Central memory CD4-positive, alpha-beta T cell (primary cell): ENCODE measurements at regions not wholly inside any gene's neighbourhood (a gene's known extent, or its start where the extent isn't known, plus 50 kb on each side); places are given as distances from the start of the nearest gene placed in this dataset.

Source experiments
- DNase-seq: peaks from one replicate; pipeline ENCODE4 v3.0.0; 2022

- DNase-seq = no peak
Observed at GRCh38 chr5:138664276-138664943, 88.8 kb upstream of the CTNNA1 start.

GRCh38 chr5:138663561-138663960 lies 88.4 kb upstream of the HSPA9 start:
- no peak for DNase-seq

GRCh38 chr5:138663009-138663408 lies 87.8 kb upstream of the HSPA9 start:
- DNase-seq = peak; percentile 67

GRCh38 chr5:138662599-138662998 lies 87.4 kb upstream of the HSPA9 start:
- DNase-seq = no peak

- DNase-seq = no peak
Observed at GRCh38 chr5:138661991-138662434, 86.8 kb upstream of the HSPA9 start.

- DNase-seq = no peak
Observed at GRCh38 chr5:138661291-138661960, 86.2 kb upstream of the HSPA9 start.

GRCh38 chr5:138660051-138660572 lies 84.9 kb upstream of the HSPA9 start:
- no peak for DNase-seq

GRCh38 chr5:138659561-138659960 lies 84.4 kb upstream of the HSPA9 start:
- no peak for DNase-seq

GRCh38 chr5:138659121-138659520 lies 83.9 kb upstream of the HSPA9 start:
- no peak for DNase-seq

- no peak for DNase-seq
Observed at GRCh38 chr5:138658676-138659075, 83.5 kb upstream of the HSPA9 start.

- DNase-seq = no peak
Observed at GRCh38 chr5:138657360-138657759, 82.2 kb upstream of the HSPA9 start.

GRCh38 chr5:138656916-138657315 lies 81.7 kb upstream of the HSPA9 start:
- DNase-seq = no peak

GRCh38 chr5:138655530-138656190 lies 80.5 kb upstream of the HSPA9 start:
- no peak for DNase-seq

GRCh38 chr5:138654281-138654867 lies 79.2 kb upstream of the HSPA9 start:
- DNase-seq = peak; percentile 82

- no peak for DNase-seq
Observed at GRCh38 chr5:138653502-138653901, 78.3 kb upstream of the HSPA9 start.

GRCh38 chr5:138651767-138652117 lies 76.5 kb upstream of the HSPA9 start:
- DNase-seq = no peak

GRCh38 chr5:138651058-138651766 lies 76.0 kb upstream of the HSPA9 start:
- DNase-seq = no peak

GRCh38 chr5:138650196-138650595 lies 75.0 kb upstream of the HSPA9 start:
- DNase-seq = no peak

- no peak for DNase-seq
Observed at GRCh38 chr5:138649775-138650174, 74.6 kb upstream of the HSPA9 start.

GRCh38 chr5:138649316-138649720 lies 74.1 kb upstream of the HSPA9 start:
- no peak for DNase-seq

GRCh38 chr5:138648841-138649240 lies 73.6 kb upstream of the HSPA9 start:
- DNase-seq = no peak

GRCh38 chr5:138647794-138648410 lies 72.7 kb upstream of the HSPA9 start:
- no peak for DNase-seq
